Thoracic aorta (tissue), 2 donors: ENCODE measurements at regions not wholly inside any gene's neighbourhood (a gene's known extent, or its start where the extent isn't known, plus 50 kb on each side); places are given as distances from the start of the nearest gene placed in this dataset.

Experiments used
- ATAC-seq: fragments of 150-250 bp; one replicate; pipeline ENCODE4 v1.8.0; 2017; ENCODE audit warnings: low read depth; ENCODE audit not compliant: insufficient number of reproducible peaks, low FRiP score
- DNase-seq: peaks from one replicate; pipeline ENCODE4 v3.0.0-alpha.2; 2020; ENCODE audit warnings: low spot score
- H3K27ac ChIP-seq, 2 donors: fragments of 200-600 bp; sonication (generic); 1 replicate in 1 of 2; 2 replicates in 1 of 2; pipeline ENCODE4 v1.5.1; 2016; ENCODE audit warnings: mild to moderate bottlenecking in 2 of 2, moderate library complexity in 2 of 2
- H3K27me3 ChIP-seq: fragments of 200-600 bp; sonication (generic); replicated peaks from 2 replicates; pipeline ENCODE4 v1.6.0; 2016; ENCODE audit warnings: mild to moderate bottlenecking; ENCODE audit not compliant: insufficient read depth
- H3K36me3 ChIP-seq: fragments of 200-600 bp; sonication (generic); one replicate; pipeline ENCODE4 v1.5.1; 2016
- H3K4me1 ChIP-seq, 2 donors: fragments of 200-600 bp; sonication (generic); 1 replicate in 1 of 2; 2 replicates in 1 of 2; pipeline versions ENCODE4 v1.5.1 to v1.6.0; 2016; ENCODE audit warnings: low read depth in 2 of 2, mild to moderate bottlenecking in 1 of 2; ENCODE audit not compliant: control insufficient read depth in 1 of 2
- H3K4me3 ChIP-seq: fragments of 200-600 bp; sonication (generic); 2 replicates; pipeline ENCODE4 v1.5.1; 2016; ENCODE audit warnings: mild to moderate bottlenecking
- H3K9me3 ChIP-seq: fragments of 200-600 bp; sonication (generic); 2 replicates; pipeline ENCODE4 v1.5.1; 2016
- CTCF ChIP-seq: fragments of 200-600 bp; sonication (generic); IDR thresholded peaks from one replicate; pipeline ENCODE4 v1.5.1; 2019; ENCODE audit warnings: antibody characterized with exemption

GRCh38 chr2:126299469-126299976, 356.4 kb upstream of the GYPC start:
- ATAC-seq (no peak), DNase-seq (no peak)

GRCh38 chr2:126300348-126300747, 355.6 kb upstream of the GYPC start:
- ATAC-seq, result no peak
- no peaks in the 10 kb centered on the region for H3K27me3 ChIP-seq
- no peak overlapping the region for H3K4me3 ChIP-seq
- no peaks in the 10 kb centered on the region for H3K4me1 ChIP-seq
- H3K36me3 ChIP-seq, result no peaks in the 10 kb centered on the region
- TF ChIP-seq CTCF, result no peak
- DNase-seq, result no peak
- no peak overlapping the region for H3K27ac ChIP-seq
- H3K9me3 ChIP-seq, result no peaks in the 10 kb centered on the region

More at GRCh38 chr2:126299469-126299976, 356.4 kb upstream of the GYPC start:
- no peaks in the 10 kb centered on the region for H3K4me1 ChIP-seq
- no peaks in the 10 kb centered on the region for H3K36me3 ChIP-seq
- no peak overlapping the region for H3K4me3 ChIP-seq
- no peaks in the 10 kb centered on the region for H3K27me3 ChIP-seq
- TF ChIP-seq CTCF, result no peak
- H3K9me3 ChIP-seq, result no peaks in the 10 kb centered on the region
- no peak overlapping the region for H3K27ac ChIP-seq

DNA sequence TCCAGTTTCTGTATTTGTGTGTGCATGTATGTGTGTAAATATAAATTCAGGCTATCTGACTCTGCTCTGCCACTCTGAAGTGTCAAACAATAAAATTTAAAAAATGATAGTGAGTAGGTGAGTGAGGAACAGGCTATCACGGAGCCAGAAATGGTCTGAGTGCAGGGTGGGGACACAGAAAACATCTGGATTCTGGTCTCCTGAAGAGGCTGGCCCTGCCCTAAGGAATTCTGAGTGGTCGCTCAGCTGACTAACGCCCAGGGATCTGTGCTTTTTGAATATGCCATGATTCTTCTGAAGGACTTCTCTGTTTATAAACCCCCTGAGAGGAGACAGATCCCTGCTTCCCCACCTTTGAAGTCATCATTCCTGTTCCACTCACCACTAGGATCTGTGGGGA, 353.9 kb upstream of the GYPC start:
- Histone ChIP-seq H3K4me1 (no peaks in the 10 kb centered on the region), H3K4me3 (no peak overlapping the region), H3K27me3 (no peaks in the 10 kb centered on the region), H3K36me3 (no peaks in the 10 kb centered on the region), H3K27ac (no peak overlapping the region), H3K9me3 (no peaks in the 10 kb centered on the region)
- DNase-seq, result no peak
- ATAC-seq, result no peak
- no peak for TF ChIP-seq CTCF

DNA sequence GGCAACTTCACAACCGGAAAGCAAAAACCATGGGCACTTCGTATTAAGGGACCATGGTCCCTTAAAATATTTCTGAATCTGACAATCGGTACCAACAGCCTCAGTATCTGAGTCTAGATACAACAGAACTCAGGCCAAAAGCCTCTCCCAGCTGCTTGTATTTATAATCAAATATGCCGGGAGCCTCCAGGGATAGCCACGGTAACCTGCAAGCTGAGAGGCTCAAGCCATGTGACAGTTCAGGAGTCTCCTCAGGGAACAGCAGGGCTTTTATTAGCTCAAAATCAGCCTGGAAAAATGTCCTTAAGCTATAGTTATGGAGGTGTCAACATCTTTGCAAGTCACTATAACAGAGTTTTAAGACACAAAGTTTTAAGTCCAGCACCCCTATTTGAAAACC, 352.8 kb upstream of the GYPC start:
- no peak overlapping the region for H3K4me3 ChIP-seq
- DNase-seq (no peak), ATAC-seq (no peak)
- no peak for TF ChIP-seq CTCF
- no peak overlapping the region for H3K27ac ChIP-seq
- no peaks in the 10 kb centered on the region for H3K9me3 ChIP-seq
- H3K4me1 ChIP-seq, result no peaks in the 10 kb centered on the region
- H3K27me3 ChIP-seq, result no peaks in the 10 kb centered on the region
- H3K36me3 ChIP-seq, result no peaks in the 10 kb centered on the region

DNA sequence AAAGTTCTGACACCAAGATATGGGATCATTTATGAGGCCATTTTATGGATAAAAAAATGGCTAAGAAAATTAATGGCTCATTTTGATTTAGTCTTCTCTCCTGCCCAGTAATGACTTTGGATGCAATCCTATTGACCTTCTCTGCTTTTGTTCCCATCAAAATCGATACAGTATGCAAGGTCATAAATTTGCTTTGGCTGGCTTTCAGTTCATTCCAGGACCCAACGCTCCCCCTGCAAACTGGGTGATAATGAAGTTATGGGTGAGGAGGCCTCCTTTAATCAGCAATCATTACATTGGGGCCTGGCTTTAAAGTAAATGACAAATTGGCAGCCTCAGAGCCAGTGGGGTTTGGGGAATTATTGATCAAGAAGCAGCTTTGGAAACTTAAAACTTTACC, 351.8 kb upstream of the GYPC start:
- Histone ChIP-seq H3K4me3 (no peak overlapping the region), H3K9me3 (no peaks in the 10 kb centered on the region), H3K27me3 (no peaks in the 10 kb centered on the region), H3K36me3 (no peaks in the 10 kb centered on the region), H3K27ac (no peak overlapping the region), H3K4me1 (no peaks in the 10 kb centered on the region)
- no peak for TF ChIP-seq CTCF
- DNase-seq, result no peak
- no peak for ATAC-seq
